DND-41 (cell line): ENCODE measurements at regions not wholly inside any gene's neighbourhood (a gene's known extent, or its start where the extent isn't known, plus 50 kb on each side); places are given as distances from the start of the nearest gene placed in this dataset.

Source experiments
- ATAC-seq: fragments of 200-7000 bp; cut with Tn5 transposase; 3 replicates; pipeline ENCODE4 v1.9.1; 2021; ENCODE audit warnings: low read depth; ENCODE audit not compliant: insufficient read depth
- DNase-seq: peaks from one replicate; pipeline ENCODE4 v3.0.0-alpha.2; 2020
- H2AFZ ChIP-seq: 2 replicates; pipeline ENCODE4 v1.6.0; 2012; ENCODE audit warnings: low read depth, low read length
- H3K27ac ChIP-seq: 2 replicates; pipeline ENCODE4 v1.5.1; 2012; ENCODE audit warnings: low read length, inconsistent platforms
- H3K27me3 ChIP-seq: fragments of 200-600 bp; sonication (generic); 2 replicates; pipeline ENCODE4 v1.6.0; 2012; ENCODE audit warnings: low read length, mild to moderate bottlenecking, inconsistent platforms; ENCODE audit not compliant: insufficient read depth, poor library complexity
- H3K36me3 ChIP-seq: 2 replicates; pipeline ENCODE4 v1.5.1; 2012; ENCODE audit warnings: low read length, inconsistent platforms; ENCODE audit not compliant: insufficient read depth
- H3K4me1 ChIP-seq: 2 replicates; pipeline ENCODE4 v1.5.1; 2012; ENCODE audit warnings: mild to moderate bottlenecking, low read length; ENCODE audit not compliant: insufficient read depth
- H3K4me2 ChIP-seq: 2 replicates; pipeline ENCODE4 v1.6.0; 2012; ENCODE audit warnings: mild to moderate bottlenecking, moderate library complexity, low read length, inconsistent platforms; ENCODE audit not compliant: insufficient read depth
- H3K4me3 ChIP-seq, 2 experiments: fragments of 200-600 bp in 1 of 2; shearing (Covaris generic) in 1 of 2; 2 replicates each; pipeline ENCODE4 v1.5.1; 2012 to 2016; ENCODE audit warnings: inconsistent platforms in 2 of 2, low read length in 2 of 2, mild to moderate bottlenecking in 2 of 2, low read depth in 1 of 2, moderate library complexity in 1 of 2
- H3K79me2 ChIP-seq: 2 replicates; pipeline ENCODE4 v1.6.0; 2012; ENCODE audit warnings: low read length, inconsistent platforms; ENCODE audit not compliant: insufficient read depth
- H3K9ac ChIP-seq: 2 replicates; pipeline ENCODE4 v1.6.0; 2012; ENCODE audit warnings: low read depth, mild to moderate bottlenecking, inconsistent platforms, low read length, moderate library complexity
- H3K9me3 ChIP-seq: 2 replicates; pipeline ENCODE4 v1.5.1; 2012; ENCODE audit warnings: low read length, moderate library complexity, mild to moderate bottlenecking, inconsistent platforms; ENCODE audit not compliant: insufficient read depth, severe bottlenecking
- H4K20me1 ChIP-seq: 2 replicates; pipeline ENCODE4 v1.6.0; 2012; ENCODE audit warnings: low read length; ENCODE audit not compliant: insufficient read depth
- CTCF ChIP-seq: IDR thresholded peaks from 2 replicates; pipeline ENCODE4 v1.5.1; 2012; ENCODE audit warnings: borderline replicate concordance, low read length, moderate library complexity, mild to moderate bottlenecking; ENCODE audit not compliant: poor library complexity, severe bottlenecking; ENCODE audit errors: extremely low read depth
- EZH2 ChIP-seq: IDR thresholded peaks from 3 replicates; pipeline ENCODE4 v1.6.1; 2012; ENCODE audit warnings: borderline replicate concordance, low read depth, mild to moderate bottlenecking, moderate library complexity, low read length, inconsistent platforms; ENCODE audit not compliant: severe bottlenecking

GRCh38 chr7:18426564-18427226 is 68.9 kb upstream of the HDAC9 start:
- Histone ChIP-seq H2AFZ (no peak overlapping the region), H3K4me2 (no peak overlapping the region), H3K27ac (no peak overlapping the region), H3K4me3 (no peak overlapping the region), H3K4me1 (no peaks in the 10 kb centered on the region), H3K9ac (no peak overlapping the region), H3K27me3 (no peaks in the 10 kb centered on the region), H3K36me3 (no peaks in the 10 kb centered on the region), H3K9me3 (no peaks in the 10 kb centered on the region), H3K79me2 (no peaks in the 10 kb centered on the region), H4K20me1 (no peaks in the 10 kb centered on the region)
- DNase-seq: no peak
- ATAC-seq: no peak
- TF ChIP-seq EZH2 (no peak), CTCF (no peak)

- ATAC-seq: no peak
Measured at GRCh38 chr7:18429547-18429946, 66.0 kb upstream of the HDAC9 start.

GRCh38 chr7:18430810-18431209 is 64.7 kb upstream of the HDAC9 start:
- ATAC-seq (no peak), DNase-seq (no peak)
- Histone ChIP-seq H3K4me3 (no peak overlapping the region), H2AFZ (no peak overlapping the region), H3K27ac (no peak overlapping the region), H4K20me1 (no peaks in the 10 kb centered on the region), H3K79me2 (no peaks in the 10 kb centered on the region), H3K4me2 (no peak overlapping the region), H3K9me3 (no peaks in the 10 kb centered on the region), H3K9ac (no peak overlapping the region), H3K27me3 (no peaks in the 10 kb centered on the region), H3K36me3 (no peaks in the 10 kb centered on the region), H3K4me1 (no peaks in the 10 kb centered on the region)
- TF ChIP-seq CTCF (no peak), EZH2 (no peak)

More at GRCh38 chr7:18429547-18429946, 66.0 kb upstream of the HDAC9 start:
- TF ChIP-seq CTCF (no peak), EZH2 (no peak)
- DNase-seq: no peak
- H3K27me3 ChIP-seq: no peaks in the 10 kb centered on the region
- no peaks in the 10 kb centered on the region for H3K79me2 ChIP-seq
- no peak overlapping the region for H3K4me3 ChIP-seq
- H3K4me2 ChIP-seq: no peak overlapping the region
- H3K9me3 ChIP-seq: no peaks in the 10 kb centered on the region
- no peaks in the 10 kb centered on the region for H4K20me1 ChIP-seq
- no peak overlapping the region for H3K27ac ChIP-seq
- no peak overlapping the region for H2AFZ ChIP-seq
- no peak overlapping the region for H3K9ac ChIP-seq
- no peaks in the 10 kb centered on the region for H3K36me3 ChIP-seq
- H3K4me1 ChIP-seq: no peaks in the 10 kb centered on the region

GRCh38 chr7:18434171-18434570 is 61.4 kb upstream of the HDAC9 start:
- no peak for DNase-seq
- H3K27me3 ChIP-seq: no peaks in the 10 kb centered on the region
- TF ChIP-seq CTCF (no peak), EZH2 (no peak)
- H3K27ac ChIP-seq: no peak overlapping the region
- no peak overlapping the region for H3K4me3 ChIP-seq
- no peaks in the 10 kb centered on the region for H3K4me1 ChIP-seq
- no peaks in the 10 kb centered on the region for H3K9me3 ChIP-seq
- H3K79me2 ChIP-seq: no peaks in the 10 kb centered on the region
- ATAC-seq: no peak
- H4K20me1 ChIP-seq: no peaks in the 10 kb centered on the region
- H3K36me3 ChIP-seq: no peaks in the 10 kb centered on the region
- no peak overlapping the region for H2AFZ ChIP-seq
- H3K9ac ChIP-seq: no peak overlapping the region
- H3K4me2 ChIP-seq: no peak overlapping the region
